ENCODE measurements at regions not wholly inside any gene's neighbourhood (a gene's known extent, or its start where the extent isn't known, plus 50 kb on each side); places are given as distances from the start of the nearest gene placed in this dataset.

- H3K4me1 ChIP-seq (ENCODE audit: insufficient read depth, low read length), result no peaks in the 10 kb centered on the region
- H3K27me3 ChIP-seq (ENCODE audit: control insufficient read depth in 1 of 2, insufficient read depth in 2 of 2, low read length in 2 of 2), result no peaks in the 10 kb centered on the region
- in situ Hi-C loops (cut with HindIII; ENCODE audit: extremely low pct_ligation_motif_present, low pct_unique_long_range_greater_than_20kb), result no loop called here
- CTCF ChIA-PET (ENCODE audit: low intra/inter-chr PET ratio, low total read pairs), result no interaction called here
- ATAC-seq (no peak), FAIRE-seq (no peak), DNase-seq (ENCODE audit: low spot score) (no peak)
- TF ChIP-seq POGK (CRISPR knock-in tag; conservative IDR thresholded peaks at IDR 0.05), result no peak
- no peak for TF ChIP-seq ESRRA (CRISPR knock-in tag; IDR thresholded peaks at IDR 0.05; ENCODE audit: low read depth)
- no peak for TF ChIP-seq XRCC5 (optimal IDR thresholded peaks at IDR 0.05; ENCODE audit: low read length)
- no peak for TF ChIP-seq ZNF761 (CRISPR knock-in tag; conservative IDR thresholded peaks at IDR 0.05)
- TF ChIP-seq ZNF577 (CRISPR knock-in tag; IDR thresholded peaks at IDR 0.05; ENCODE audit: borderline replicate concordance, low read depth), result no peak
- WGBS (ENCODE audit: low lambda C conversion rate), result 6% methylated on average over 2 of the region's 2 CpGs
- H3K9ac ChIP-seq (ENCODE audit: insufficient read depth, low read depth, low read length), result no peak overlapping the region
- intact Hi-C loops (cut with micrococcal nuclease; ENCODE audit: unreplicated experiment), result no loop called here
- H3K79me2 ChIP-seq (ENCODE audit: insufficient read depth, low read length), result no peaks in the 10 kb centered on the region
- POLR2A ChIA-PET, result no interaction called here
- H3K9me3 ChIP-seq (ENCODE audit: low read length), result peaks cover 74% of the 10 kb centered on the region
- no peak overlapping the region for H3K27ac ChIP-seq (ENCODE audit: extremely low read length, insufficient read depth, low read length)
- no peak overlapping the region for H2AFZ ChIP-seq (ENCODE audit: low read length)
- H3K4me2 ChIP-seq (ENCODE audit: low read depth, low read length), result no peak overlapping the region
- H3K4me3 ChIP-seq (replicated peaks in 1 of 3; ENCODE audit: insufficient read depth in 1 of 3, low read depth in 2 of 3, low read length in 3 of 3), result no peak overlapping the region
- H3K36me3 ChIP-seq (replicated peaks in 1 of 2; ENCODE audit: control insufficient read depth in 1 of 2, insufficient read depth in 2 of 2, low read length in 2 of 2), result no peaks in the 10 kb centered on the region
- no TSS peak for BruUV-seq (replicated peaks)
- no peaks in the 10 kb centered on the region for H4K20me1 ChIP-seq (ENCODE audit: insufficient read depth, low read length)
Observed at GRCh38 chr6:164206807-164207423, 792.4 kb downstream of the QKI start.

- Histone ChIP-seq H3K9me3 (ENCODE audit: low read length) (peaks cover 22% of the 10 kb centered on the region), H3K79me2 (ENCODE audit: insufficient read depth, low read length) (no peaks in the 10 kb centered on the region), H3K27me3 (ENCODE audit: control insufficient read depth in 1 of 2, insufficient read depth in 2 of 2, low read length in 2 of 2) (no peaks in the 10 kb centered on the region), H2AFZ (ENCODE audit: low read length) (no peak overlapping the region), H3K4me3 (replicated peaks in 1 of 3; ENCODE audit: insufficient read depth in 1 of 3, low read depth in 2 of 3, low read length in 3 of 3) (no peak overlapping the region), H3K27ac (ENCODE audit: extremely low read length, insufficient read depth, low read length) (no peak overlapping the region), H3K4me1 (ENCODE audit: insufficient read depth, low read length) (no peaks in the 10 kb centered on the region), H3K9ac (ENCODE audit: insufficient read depth, low read depth, low read length) (no peak overlapping the region), H3K36me3 (replicated peaks in 1 of 2; ENCODE audit: control insufficient read depth in 1 of 2, insufficient read depth in 2 of 2, low read length in 2 of 2) (no peaks in the 10 kb centered on the region), H4K20me1 (ENCODE audit: insufficient read depth, low read length) (no peaks in the 10 kb centered on the region), H3K4me2 (ENCODE audit: low read depth, low read length) (no peak overlapping the region)
- no peak for FAIRE-seq
- WGBS (ENCODE audit: low lambda C conversion rate), result 4% methylated on average over 1 of the region's 1 CpG
- no TSS peak for BruUV-seq (replicated peaks)
- in situ Hi-C loops (cut with HindIII; ENCODE audit: extremely low pct_ligation_motif_present, low pct_unique_long_range_greater_than_20kb), result no loop called here
- ATAC-seq, result no peak
- intact Hi-C loops (cut with micrococcal nuclease; ENCODE audit: unreplicated experiment), result no loop called here
- ChIA-PET CTCF (ENCODE audit: low intra/inter-chr PET ratio, low total read pairs) (no interaction called here), POLR2A (no interaction called here)
- DNase-seq (ENCODE audit: low spot score), result no peak
- TF ChIP-seq ZNF775 (CRISPR knock-in tag; IDR thresholded peaks at IDR 0.05; ENCODE audit: borderline replicate concordance), result no peak
- no peak for TF ChIP-seq TAF15 (IDR thresholded peaks at IDR 0.05; ENCODE audit: low read depth, low read length, poor library complexity, severe bottlenecking)
- TF ChIP-seq ZNF484 (CRISPR knock-in tag; IDR thresholded peaks at IDR 0.05; ENCODE audit: borderline replicate concordance, low read depth), result no peak
- no peak for TF ChIP-seq TEAD2 (CRISPR knock-in tag; IDR thresholded peaks at IDR 0.05)
- TF ChIP-seq ZFYVE20 (CRISPR knock-in tag; IDR thresholded peaks at IDR 0.05; ENCODE audit: borderline replicate concordance, low read depth), result no peak
- TF ChIP-seq GABPB1 (CRISPR knock-in tag; IDR thresholded peaks at IDR 0.05), result no peak
- no peak for TF ChIP-seq ZNF224 (CRISPR knock-in tag; IDR thresholded peaks at IDR 0.05)
- TF ChIP-seq ELK4 (CRISPR knock-in tag; IDR thresholded peaks at IDR 0.05; ENCODE audit: borderline replicate concordance), result no peak
- no peak for TF ChIP-seq ZNF563 (CRISPR knock-in tag; IDR thresholded peaks at IDR 0.05)
- TF ChIP-seq FOXA1 (IDR thresholded peaks at IDR 0.05), result no peak
- TF ChIP-seq FOXA1 (CRISPR knock-in tag; IDR thresholded peaks at IDR 0.05), result no peak
- TF ChIP-seq ZNF75D (CRISPR knock-in tag; IDR thresholded peaks at IDR 0.05; ENCODE audit: borderline replicate concordance), result no peak
- no peak for TF ChIP-seq ZNF160 (CRISPR knock-in tag; IDR thresholded peaks at IDR 0.05)
Observed at GRCh38 chr6:164200071-164200470, 785.6 kb downstream of the QKI start.

Measured in HepG2 (cell line).